ENCODE measurements at regions not wholly inside any gene's neighbourhood (a gene's known extent, or its start where the extent isn't known, plus 50 kb on each side); places are given as distances from the start of the nearest gene placed in this dataset.
"Not testable (repeated sequence)": the region's sequence is repeated elsewhere in the genome, so short reads cannot be mapped to it uniquely, and the experiment has no call there.

DNA sequence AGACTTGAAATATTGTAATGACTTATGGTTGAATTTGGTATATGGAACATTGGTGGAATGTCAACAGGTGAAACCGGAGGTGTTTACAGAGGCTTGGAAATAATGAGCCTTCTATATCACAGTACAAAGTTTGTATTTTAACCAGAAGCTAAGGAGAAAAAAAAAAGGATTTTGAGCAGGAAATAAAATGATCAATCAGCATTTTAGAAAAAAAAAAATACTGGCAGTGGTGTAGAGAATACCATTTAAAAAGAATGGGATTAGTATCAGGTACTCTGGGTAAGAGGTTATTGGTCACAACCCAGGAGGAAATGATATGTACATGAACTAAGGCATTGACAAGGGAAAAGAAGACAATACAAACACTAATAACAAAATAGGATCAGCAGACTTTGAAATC, 587.1 kb upstream of the HTR2C start:
- no peak for DNase-seq

- DNase-seq: not testable (repeated sequence)
Observed at GRCh38 chrX:113991720-113992119, 592.2 kb upstream of the HTR2C start.

DNA sequence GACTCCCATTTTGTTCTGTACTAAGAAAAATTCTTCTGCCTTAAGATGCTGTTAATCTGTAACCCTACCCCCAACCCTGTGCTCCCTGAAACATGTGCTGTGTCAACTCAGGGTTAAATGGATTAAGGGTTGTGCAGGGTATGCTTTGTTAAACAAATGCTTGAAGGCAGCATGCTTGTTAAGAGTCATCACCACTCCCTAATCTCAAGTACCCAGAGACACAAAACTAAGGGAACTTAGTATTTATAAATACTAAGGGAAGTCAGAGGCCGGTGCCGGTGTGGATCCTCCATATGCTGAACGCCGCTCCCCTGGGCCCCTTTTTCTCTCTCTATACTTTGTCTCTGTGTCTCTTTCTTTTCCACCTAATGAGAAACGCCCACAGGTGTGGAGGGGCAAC, 593.2 kb upstream of the HTR2C start:
- DNase-seq: not testable (repeated sequence)

DNA sequence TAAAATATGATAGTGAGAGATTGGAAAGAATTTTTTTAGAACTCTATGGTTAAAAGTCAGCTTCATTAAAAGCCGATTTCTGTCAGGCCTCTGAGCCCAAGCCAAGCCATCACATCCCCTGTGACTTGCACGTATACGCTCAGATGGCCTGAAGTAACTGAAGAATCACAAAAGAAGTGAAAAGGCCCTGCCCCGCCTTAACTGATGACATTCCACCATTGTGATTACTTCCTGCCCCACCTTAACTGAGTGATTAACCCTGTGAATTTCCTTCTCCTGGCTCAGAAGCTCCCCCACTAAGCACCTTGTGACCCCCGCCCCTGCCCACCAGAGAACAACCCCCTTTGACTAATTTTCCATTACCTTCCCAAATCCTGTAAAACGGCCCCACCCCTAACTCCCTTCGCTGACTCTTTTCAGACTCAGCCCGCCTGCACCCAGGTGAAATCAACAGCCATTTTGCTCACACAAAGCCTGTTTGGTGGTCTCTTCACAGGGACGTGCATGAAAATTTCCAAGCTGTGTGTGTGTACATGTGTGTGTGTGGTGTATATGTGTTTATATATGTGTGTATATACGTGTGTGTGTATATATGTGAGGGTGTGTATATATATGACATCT, 595.5 kb upstream of the HTR2C start:
- not testable (repeated sequence) for DNase-seq

DNA sequence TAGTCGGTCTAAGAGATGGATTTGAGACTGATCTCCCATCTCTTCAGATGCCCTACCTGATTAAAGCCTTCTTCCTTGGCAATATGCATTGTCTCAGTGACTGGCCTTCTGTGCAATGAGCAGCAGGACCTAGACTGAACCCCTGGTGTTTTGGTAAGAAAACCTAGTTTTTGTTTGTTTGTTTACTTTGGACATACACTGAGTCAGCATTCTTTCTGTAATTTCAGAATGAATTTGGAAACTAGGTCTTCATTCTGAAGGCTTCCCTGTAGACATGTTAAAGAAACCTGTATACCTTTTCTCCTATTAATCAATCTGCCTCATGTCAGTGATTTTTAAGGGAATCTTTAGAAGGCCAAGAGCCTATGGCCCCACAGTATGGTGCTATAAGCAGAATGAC, 597.5 kb upstream of the HTR2C start:
- no peak for DNase-seq

- no peak for DNase-seq
Observed at GRCh38 chrX:113982766-113983165, 601.1 kb upstream of the HTR2C start.

- DNase-seq: no peak
Observed at GRCh38 chrX:113980953-113981352, 602.9 kb upstream of the HTR2C start.

DNA sequence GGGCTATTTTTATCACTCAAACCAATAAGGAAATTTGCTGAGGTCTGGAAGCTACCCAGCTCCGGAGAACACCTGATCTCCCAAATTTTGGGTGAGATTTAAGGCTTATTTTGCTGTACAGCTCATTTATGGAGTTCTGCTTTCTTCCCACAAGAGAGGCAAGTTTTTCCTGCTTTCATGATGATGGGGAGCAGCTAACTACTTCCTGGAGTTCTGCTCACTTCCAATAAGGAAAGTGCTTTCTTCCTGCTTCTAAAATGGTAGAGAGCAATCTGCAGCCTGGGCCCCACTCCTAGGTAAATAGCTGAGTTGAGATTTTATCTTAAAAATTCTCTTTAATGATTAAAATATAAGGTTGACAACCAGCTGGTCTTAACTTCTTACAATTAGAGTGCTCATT, 606.0 kb upstream of the HTR2C start:
- DNase-seq: no peak

DNA sequence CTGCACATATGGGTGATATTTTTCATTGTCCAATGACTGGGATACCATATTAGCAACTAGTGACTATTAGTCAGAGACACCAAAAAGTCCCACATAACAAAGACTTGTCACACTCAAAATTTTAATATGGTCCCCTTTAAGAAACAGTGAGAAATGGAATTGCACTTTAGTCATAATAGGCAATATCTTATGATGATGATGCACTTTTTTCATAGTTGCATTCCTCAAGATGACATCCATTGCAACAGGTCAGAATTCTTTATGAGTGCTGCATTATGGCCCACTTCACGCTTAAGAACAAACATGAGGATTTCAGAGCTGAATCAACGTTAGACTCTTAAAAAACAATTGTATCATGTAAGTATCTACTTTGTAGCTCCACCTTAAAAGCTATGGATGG, 608.4 kb upstream of the HTR2C start:
- no peak for DNase-seq

DNA sequence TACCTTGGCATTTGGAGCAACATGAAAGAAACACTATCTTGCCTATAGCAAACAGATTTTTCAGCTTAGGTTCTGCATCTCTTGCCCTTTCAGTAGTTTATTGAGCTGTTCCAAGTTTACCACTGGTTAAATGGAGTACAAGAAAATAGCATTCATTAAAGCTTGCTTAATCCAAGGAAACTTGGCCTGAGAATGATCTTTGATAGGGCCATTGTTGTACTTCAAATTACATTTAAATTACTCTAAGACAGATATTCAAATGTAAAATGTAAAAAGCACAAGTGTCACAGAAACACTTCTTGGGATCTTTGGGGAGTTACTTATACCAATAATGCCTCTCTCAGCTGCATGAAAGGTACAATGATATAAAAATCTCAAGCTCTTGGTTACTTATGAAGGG, 609.0 kb upstream of the HTR2C start:
- DNase-seq: no peak

DNA sequence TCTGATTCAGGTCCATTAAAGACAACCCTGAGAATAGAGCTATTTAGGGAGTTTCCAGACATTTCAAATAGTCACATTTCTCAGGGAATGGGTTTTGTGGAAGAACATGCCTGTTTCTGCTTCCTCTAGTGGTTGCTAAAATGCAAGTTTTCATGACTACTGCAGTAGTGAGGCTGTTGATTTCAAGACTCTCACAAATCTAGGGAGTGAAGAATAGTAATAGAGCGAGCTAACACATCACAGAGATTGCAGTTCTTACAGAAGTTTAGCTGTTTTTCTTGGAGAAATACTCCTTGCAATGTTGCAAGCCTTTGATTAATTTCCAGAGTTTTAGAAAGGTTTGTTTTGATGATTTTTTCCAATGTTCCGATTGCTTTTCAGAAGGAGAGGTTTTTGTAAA, 610.2 kb upstream of the HTR2C start:
- no peak for DNase-seq

GRCh38 chrX:113966791-113967190, 617.1 kb upstream of the HTR2C start:
- DNase-seq: no peak

GRCh38 chrX:113962343-113962742, 621.5 kb upstream of the HTR2C start:
- no peak for DNase-seq

DNA sequence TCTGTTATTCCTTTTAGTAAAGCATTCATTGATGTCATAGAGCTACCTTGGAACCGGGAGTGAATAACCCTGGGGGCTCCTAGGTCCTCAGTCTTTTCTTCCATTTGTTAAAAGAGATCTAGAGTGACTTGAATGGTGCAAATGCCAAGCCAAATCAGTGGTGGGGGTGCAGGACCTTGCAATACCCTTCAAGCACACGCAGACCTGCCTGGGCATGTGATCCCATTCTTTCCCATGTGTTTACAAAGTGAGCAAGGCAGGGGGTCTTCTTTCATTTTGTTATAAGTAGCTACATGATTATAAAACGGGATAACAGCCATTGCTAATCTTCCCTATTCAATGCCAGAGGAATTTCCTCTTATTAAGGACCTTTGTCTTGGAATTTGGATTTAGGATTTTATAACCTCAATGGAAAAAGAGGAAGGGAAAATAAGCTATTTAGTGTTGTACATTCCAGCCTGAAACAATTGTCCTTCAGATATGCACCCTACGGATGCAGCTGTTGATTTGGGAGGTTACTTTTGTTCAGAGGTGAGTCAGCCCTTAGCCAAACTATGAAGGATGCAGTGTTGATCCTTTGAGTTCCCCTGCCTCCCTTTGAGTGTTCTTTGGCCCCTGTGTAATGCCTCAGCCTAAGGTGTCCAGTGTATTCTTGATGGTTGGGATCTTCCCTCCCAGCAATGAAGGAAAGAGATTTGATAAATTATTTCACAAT, 623.8 kb upstream of the HTR2C start:
- DNase-seq: no peak

DNA sequence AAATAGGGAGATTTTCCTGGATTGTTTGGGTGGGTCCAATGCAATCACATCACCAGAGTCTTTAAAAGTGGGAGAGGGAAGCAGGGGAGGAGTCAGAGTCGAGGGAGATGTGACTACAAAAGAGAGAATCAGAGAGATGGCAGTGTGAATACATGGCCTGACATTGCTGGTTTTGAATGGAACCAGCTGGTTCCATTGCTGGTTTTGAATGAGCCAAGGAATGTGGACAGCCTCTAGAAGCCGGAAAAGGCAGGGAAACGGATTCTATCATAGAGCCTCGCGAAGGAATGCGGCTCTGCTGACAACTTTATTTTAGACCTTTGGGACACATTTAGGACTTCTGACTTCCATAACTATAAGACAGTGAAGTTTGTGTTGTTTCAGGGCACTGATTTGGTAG, 627.0 kb upstream of the HTR2C start:
- no peak for DNase-seq

GRCh38 chrX:113954297-113954696, 629.6 kb upstream of the HTR2C start:
- no peak for DNase-seq

GRCh38 chrX:113950081-113950678, 633.7 kb upstream of the HTR2C start:
- no peak for DNase-seq

DNA sequence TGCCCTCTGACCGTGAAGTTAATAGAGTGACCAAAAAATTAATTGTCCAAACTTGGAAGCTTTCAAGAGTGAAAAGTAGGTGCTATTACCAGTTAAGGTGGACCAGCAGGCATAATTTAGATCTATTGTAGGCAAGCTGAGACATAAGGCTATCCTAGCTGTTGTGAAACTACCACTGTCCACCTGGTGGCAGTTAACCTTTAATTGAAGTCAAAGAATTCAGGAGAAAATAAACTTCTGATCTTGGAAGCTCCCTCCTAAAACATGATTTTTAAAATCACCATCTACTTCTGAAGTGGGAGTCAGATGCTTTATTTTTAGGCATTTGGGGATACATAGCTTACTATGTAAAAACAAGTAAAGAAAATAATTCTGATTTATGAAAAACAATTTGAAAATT, 636.3 kb upstream of the HTR2C start:
- no peak for DNase-seq

DNA sequence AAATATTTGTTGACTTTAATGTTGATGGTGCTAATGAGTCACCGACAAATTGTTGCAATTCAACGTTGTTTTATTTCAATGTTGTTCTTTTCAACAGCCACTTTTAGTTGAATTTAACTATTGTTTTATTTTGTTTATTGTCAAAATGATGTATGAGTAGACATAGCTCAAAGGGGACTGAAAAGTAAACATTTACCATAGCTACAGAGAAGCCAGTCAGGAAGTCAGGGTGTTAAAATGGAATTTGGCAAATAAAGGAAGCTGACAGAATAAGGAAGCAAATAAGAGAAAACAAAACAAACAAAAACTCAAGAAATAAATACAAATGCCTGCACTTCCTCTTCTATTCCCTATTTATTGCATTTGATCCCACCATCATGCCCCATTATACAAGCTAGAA, 648.4 kb upstream of the HTR2C start:
- DNase-seq: no peak

DNA sequence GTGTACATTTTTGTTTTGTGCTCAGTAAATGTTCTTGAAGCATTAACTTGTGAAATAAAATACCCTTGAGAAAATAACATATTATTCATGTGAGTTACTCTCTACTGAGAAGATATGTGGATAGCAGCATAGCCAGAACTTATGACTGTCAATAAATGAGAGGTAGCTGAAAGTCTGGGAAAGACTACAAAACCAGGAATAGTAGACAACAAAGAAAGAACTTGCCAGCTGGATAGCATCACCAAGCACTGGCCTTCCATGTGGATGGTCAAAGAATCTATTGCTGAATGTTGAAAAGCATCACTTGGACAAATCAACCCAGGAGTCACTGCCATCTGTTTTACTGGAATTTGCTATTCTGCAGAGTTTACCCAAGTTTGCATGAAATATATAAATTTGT, 650.0 kb upstream of the HTR2C start:
- DNase-seq: no peak

DNA sequence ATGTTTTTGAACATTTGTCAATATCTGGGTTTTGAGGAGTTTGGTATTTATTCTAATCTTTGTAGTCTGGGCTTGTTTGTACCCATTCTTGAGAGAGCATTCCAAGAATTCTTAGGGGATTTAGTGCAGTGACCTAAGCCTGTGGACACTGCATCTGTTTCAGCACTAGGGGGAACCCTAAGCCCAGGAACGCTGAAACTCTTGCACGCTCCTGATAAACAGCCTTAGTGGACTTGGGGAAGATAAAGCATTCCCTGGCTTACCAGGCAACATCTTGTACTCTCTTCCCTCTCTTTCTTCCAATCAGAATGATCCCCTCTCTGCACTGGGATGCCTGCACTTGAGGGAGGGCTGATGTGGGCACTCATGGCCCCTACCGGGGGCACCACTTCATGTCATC, 654.9 kb upstream of the HTR2C start:
- peak; percentile 16 for DNase-seq

DNA sequence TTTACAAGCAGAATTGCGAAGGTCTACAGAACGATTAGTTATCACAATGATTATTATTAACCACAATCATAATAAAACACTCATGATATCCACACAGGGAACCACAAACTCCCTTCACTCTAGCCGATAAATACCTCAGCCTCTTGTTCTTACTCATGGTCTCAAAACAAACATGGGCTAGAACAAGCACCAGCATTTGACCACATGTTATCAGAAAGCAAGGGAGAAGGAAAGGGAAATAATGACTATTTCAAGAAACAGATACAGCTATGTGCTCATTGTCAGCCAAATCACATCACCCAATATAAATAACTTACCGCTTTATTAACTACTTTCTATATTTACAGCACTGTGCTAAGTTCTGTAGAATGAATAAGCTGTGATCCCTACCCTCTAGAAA, 663.2 kb upstream of the HTR2C start:
- DNase-seq: no peak

- DNase-seq: no peak
Observed at GRCh38 chrX:113919387-113919786, 664.5 kb upstream of the HTR2C start.

- DNase-seq: no peak
Observed at GRCh38 chrX:113906168-113906567, 677.7 kb upstream of the HTR2C start.

DNA sequence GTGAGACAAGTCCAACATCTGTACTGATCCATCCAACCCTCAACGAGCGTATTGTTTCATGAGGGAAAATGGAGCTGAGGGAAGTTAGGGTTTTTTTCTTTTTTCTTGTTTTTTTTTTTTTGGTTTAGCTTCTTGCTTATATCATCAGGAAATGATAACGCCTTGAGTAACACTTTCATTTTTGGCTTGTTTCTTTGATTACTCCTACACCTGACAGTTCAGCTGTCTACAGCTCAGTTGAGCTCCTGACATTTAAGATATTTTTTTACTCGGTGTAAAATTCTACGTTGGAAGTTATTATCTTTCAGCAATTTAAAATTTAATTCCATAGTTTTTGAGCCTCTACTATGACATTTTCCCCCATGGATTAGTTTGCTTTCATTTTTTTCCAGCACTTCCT, 691.0 kb upstream of the HTR2C start:
- no peak for DNase-seq
